ENCODE measurements at regions not wholly inside any gene's neighbourhood (a gene's known extent, or its start where the extent isn't known, plus 50 kb on each side); places are given as distances from the start of the nearest gene placed in this dataset.

DNA sequence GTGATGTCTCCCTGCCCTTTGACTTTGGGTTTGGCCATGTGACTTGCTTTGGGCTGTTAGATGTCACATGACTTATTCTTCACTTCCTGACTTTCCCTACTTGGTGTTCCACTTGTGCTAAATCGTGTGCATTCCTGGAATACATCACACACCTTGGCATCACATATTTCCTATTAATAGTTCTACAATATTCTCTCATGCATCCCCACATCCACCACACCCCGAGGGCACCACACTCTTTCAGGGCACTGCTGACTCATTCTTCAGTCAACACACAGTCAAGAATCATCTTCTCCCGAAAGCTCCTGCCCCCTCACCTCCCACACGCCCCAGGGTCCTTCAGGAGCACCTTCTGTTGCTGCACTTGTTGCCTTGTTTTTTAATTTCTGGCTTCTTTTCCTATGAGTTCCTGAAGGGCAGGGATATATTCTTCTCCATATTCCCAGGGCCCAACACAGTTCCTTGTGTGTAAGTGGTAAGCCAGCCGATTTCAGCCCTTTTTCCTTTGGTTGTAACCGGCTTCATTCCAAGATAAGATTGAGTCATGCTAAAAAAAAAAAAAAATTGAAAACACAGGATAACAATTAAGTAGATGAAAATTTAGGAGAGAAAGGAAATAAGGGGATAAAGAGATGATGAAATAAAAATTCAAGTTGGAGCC, 341.4 kb downstream of the SLC4A3 start:
- TF ChIP-seq, protein P1, sequence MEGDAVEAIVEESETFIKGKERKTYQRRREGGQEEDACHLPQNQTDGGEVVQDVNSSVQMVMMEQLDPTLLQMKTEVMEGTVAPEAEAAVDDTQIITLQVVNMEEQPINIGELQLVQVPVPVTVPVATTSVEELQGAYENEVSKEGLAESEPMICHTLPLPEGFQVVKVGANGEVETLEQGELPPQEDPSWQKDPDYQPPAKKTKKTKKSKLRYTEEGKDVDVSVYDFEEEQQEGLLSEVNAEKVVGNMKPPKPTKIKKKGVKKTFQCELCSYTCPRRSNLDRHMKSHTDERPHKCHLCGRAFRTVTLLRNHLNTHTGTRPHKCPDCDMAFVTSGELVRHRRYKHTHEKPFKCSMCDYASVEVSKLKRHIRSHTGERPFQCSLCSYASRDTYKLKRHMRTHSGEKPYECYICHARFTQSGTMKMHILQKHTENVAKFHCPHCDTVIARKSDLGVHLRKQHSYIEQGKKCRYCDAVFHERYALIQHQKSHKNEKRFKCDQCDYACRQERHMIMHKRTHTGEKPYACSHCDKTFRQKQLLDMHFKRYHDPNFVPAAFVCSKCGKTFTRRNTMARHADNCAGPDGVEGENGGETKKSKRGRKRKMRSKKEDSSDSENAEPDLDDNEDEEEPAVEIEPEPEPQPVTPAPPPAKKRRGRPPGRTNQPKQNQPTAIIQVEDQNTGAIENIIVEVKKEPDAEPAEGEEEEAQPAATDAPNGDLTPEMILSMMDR (IDR thresholded peaks at IDR 0.05; ENCODE audit: low read depth, low read length, poor library complexity, severe bottlenecking), result no peak
- no peak for TF ChIP-seq EZH2phosphoT487 (IDR thresholded peaks at IDR 0.05; ENCODE audit: borderline replicate concordance, low read length)
